Endodermal cell (in vitro differentiated cells): ENCODE measurements at regions not wholly inside any gene's neighbourhood (a gene's known extent, or its start where the extent isn't known, plus 50 kb on each side); places are given as distances from the start of the nearest gene placed in this dataset.

Source experiments
- DNase-seq: peaks from one replicate; pipeline ENCODE4 v3.0.0-alpha.2; 2017
- H3K27ac ChIP-seq: 2 replicates; pipeline ENCODE4 v1.5.1; 2013; ENCODE audit warnings: mild to moderate bottlenecking, low read depth, low read length, moderate library complexity
- H3K27me3 ChIP-seq: 2 replicates; pipeline ENCODE4 v1.6.1; 2013; ENCODE audit warnings: mild to moderate bottlenecking, low read length, moderate library complexity; ENCODE audit not compliant: insufficient read depth, control insufficient read depth, poor library complexity, severe bottlenecking
- H3K36me3 ChIP-seq: 2 replicates; pipeline ENCODE4 v1.7.0; 2013; ENCODE audit warnings: mild to moderate bottlenecking, low read length, moderate library complexity; ENCODE audit not compliant: control insufficient read depth, insufficient read depth
- H3K4me1 ChIP-seq: one replicate; pipeline ENCODE4 v1.7.0; 2013; ENCODE audit warnings: low read length; ENCODE audit not compliant: control insufficient read depth, insufficient read depth
- H3K4me3 ChIP-seq: 2 replicates; pipeline ENCODE4 v1.5.1; 2013; ENCODE audit warnings: mild to moderate bottlenecking, low read length, moderate library complexity
- H3K9ac ChIP-seq: 2 replicates; pipeline ENCODE4 v1.6.1; 2013; ENCODE audit warnings: mild to moderate bottlenecking, low read length, moderate library complexity; ENCODE audit not compliant: poor library complexity, severe bottlenecking; ENCODE audit errors: extremely low read depth
- H3K9me3 ChIP-seq: 2 replicates; pipeline ENCODE4 v1.6.1; 2013; ENCODE audit warnings: mild to moderate bottlenecking, low read length, moderate library complexity; ENCODE audit not compliant: control insufficient read depth
- H3K27ac Mint-ChIP-seq: 2 replicates; pipeline ENCODE4 v1.8.0; 2020; ENCODE audit warnings: mixed read lengths
- H3K27me3 Mint-ChIP-seq: 2 replicates; pipeline ENCODE4 v1.8.0; 2021; ENCODE audit warnings: mild to moderate bottlenecking, mixed read lengths; ENCODE audit not compliant: insufficient read depth
- H3K36me3 Mint-ChIP-seq: 2 replicates; pipeline ENCODE4 v1.8.0; 2020; ENCODE audit warnings: low read depth, mixed read lengths
- H3K4me1 Mint-ChIP-seq: 2 replicates; pipeline ENCODE4 v1.8.0; 2020; ENCODE audit warnings: mixed read lengths
- H3K4me3 Mint-ChIP-seq: 2 replicates; pipeline ENCODE4 v1.8.0; 2020; ENCODE audit warnings: mild to moderate bottlenecking, moderate library complexity, mixed read lengths
- H3K9me3 Mint-ChIP-seq: 2 replicates; pipeline ENCODE4 v1.8.0; 2020; ENCODE audit warnings: mild to moderate bottlenecking, mixed read lengths
- WGBS, 2 experiments: methylation state at CpG; one replicate each; pipeline versions ENCODE4 v1.1.5 to v1.1.7; 2013; ENCODE audit warnings: missing lambda C conversion rate in 2 of 2, mixed read lengths in 1 of 2; ENCODE audit not compliant: insufficient coverage in 1 of 2, insufficient read length in 1 of 2; 5-methylcytosine and 5-hydroxymethylcytosine counted together
- TF ChIP-seq, protein P1 (sequence below): fragments of 200-600 bp; sonication (generic); conservative IDR thresholded peaks from 2 replicates; pipeline ENCODE4 v1.5.0; 2021; ENCODE audit warnings: antibody characterized with exemption, mild to moderate bottlenecking

DNA sequence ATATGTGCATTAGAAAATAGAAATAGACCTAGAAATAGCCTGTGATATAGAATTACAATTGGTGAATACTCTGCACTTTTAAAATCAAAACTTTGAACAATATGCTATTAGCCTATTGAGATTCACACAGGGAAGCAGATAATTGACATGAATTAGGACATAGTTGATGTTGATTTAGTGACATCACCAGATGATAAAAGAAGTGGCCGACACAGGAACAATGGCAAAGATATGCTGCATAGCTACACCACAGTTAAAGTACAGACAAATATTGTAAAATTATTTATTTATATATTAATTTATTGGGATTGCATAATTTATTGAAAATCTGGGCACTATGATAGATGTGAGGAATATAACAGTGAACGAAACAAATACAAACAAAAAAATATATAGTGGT lies 261.5 kb upstream of the CCNH start:
- Histone ChIP-seq H3K27ac (no peak overlapping the region), H3K4me3 (no peak overlapping the region), H3K36me3 (no peaks in the 10 kb centered on the region), H3K4me1 (peaks cover 6% of the 10 kb centered on the region), H3K9ac (no peak overlapping the region), H3K27me3 (no peaks in the 10 kb centered on the region), H3K9me3 (no peaks in the 10 kb centered on the region)
- 73% methylated on average over 1 of the region's 2 CpGs; no CpG with 5 or more reads in 1 of the 2 experiments for WGBS, 2 experiments
- TF ChIP-seq, protein P1, sequence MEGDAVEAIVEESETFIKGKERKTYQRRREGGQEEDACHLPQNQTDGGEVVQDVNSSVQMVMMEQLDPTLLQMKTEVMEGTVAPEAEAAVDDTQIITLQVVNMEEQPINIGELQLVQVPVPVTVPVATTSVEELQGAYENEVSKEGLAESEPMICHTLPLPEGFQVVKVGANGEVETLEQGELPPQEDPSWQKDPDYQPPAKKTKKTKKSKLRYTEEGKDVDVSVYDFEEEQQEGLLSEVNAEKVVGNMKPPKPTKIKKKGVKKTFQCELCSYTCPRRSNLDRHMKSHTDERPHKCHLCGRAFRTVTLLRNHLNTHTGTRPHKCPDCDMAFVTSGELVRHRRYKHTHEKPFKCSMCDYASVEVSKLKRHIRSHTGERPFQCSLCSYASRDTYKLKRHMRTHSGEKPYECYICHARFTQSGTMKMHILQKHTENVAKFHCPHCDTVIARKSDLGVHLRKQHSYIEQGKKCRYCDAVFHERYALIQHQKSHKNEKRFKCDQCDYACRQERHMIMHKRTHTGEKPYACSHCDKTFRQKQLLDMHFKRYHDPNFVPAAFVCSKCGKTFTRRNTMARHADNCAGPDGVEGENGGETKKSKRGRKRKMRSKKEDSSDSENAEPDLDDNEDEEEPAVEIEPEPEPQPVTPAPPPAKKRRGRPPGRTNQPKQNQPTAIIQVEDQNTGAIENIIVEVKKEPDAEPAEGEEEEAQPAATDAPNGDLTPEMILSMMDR, result no peak
- Mint-ChIP-seq H3K27me3 (no peaks in the 10 kb centered on the region), H3K9me3 (no peaks in the 10 kb centered on the region), H3K4me1 (peaks cover 3% of the 10 kb centered on the region), H3K27ac (no peak overlapping the region), H3K36me3 (no peaks in the 10 kb centered on the region), H3K4me3 (no peak overlapping the region)
- DNase-seq, result no peak

DNA sequence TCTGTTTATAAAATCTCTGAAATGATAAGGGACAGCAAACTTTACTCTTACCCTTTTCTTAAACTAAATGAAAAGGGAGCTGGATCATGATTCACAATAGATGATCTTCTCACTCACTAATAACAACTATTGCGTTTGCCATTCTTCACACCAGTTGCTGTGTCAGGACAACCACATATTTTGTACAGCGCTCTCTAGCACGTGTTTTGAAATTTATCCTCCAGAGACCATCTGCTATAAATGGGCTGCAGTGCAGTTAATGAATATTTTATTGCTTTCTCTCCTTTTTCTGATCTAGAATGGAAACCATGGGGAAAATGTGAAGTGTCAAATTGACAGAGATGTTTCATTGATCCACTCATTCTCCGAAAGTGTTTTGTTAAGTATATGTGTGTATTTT lies 258.4 kb upstream of the CCNH start:
- TF ChIP-seq, protein P1, result no peak
- 93 to 100% methylated on average over 1 to 4 of the region's 4 CpGs for WGBS, 2 experiments
- H3K27me3 ChIP-seq, result no peaks in the 10 kb centered on the region
- no peaks in the 10 kb centered on the region for H3K36me3 ChIP-seq
- H3K27ac ChIP-seq, result no peak overlapping the region
- H3K9me3 ChIP-seq, result no peaks in the 10 kb centered on the region
- peaks cover 3% of the 10 kb centered on the region for H3K4me1 Mint-ChIP-seq
- H3K27ac Mint-ChIP-seq, result no peak overlapping the region
- H3K9ac ChIP-seq, result no peak overlapping the region
- no peaks in the 10 kb centered on the region for H3K36me3 Mint-ChIP-seq
- no peak for DNase-seq
- no peak overlapping the region for H3K4me3 ChIP-seq
- H3K4me1 ChIP-seq, result peaks cover 6% of the 10 kb centered on the region
- H3K4me3 Mint-ChIP-seq, result no peak overlapping the region
- no peaks in the 10 kb centered on the region for H3K9me3 Mint-ChIP-seq
- no peaks in the 10 kb centered on the region for H3K27me3 Mint-ChIP-seq

GRCh38 chr5:87665166-87665565 lies 252.4 kb upstream of the CCNH start:
- H3K4me3 Mint-ChIP-seq, result no peak overlapping the region
- no peaks in the 10 kb centered on the region for H3K9me3 Mint-ChIP-seq
- H3K4me3 ChIP-seq, result no peak overlapping the region
- no peak for DNase-seq
- TF ChIP-seq, protein P1, result no peak
- no peak overlapping the region for H3K27ac ChIP-seq
- no peak overlapping the region for H3K27ac Mint-ChIP-seq
- no peaks in the 10 kb centered on the region for H3K36me3 Mint-ChIP-seq
- no peaks in the 10 kb centered on the region for H3K4me1 Mint-ChIP-seq
- H3K27me3 Mint-ChIP-seq, result no peaks in the 10 kb centered on the region
- no peaks in the 10 kb centered on the region for H3K27me3 ChIP-seq
- no peaks in the 10 kb centered on the region for H3K4me1 ChIP-seq
- H3K9ac ChIP-seq, result no peak overlapping the region
- no peaks in the 10 kb centered on the region for H3K9me3 ChIP-seq
- WGBS, 2 experiments, result 92% methylated on average over 1 of the region's 1 CpG; no CpG with 5 or more reads in 1 of the 2 experiments
- no peaks in the 10 kb centered on the region for H3K36me3 ChIP-seq
